Activated naive CD4-positive, alpha-beta T cell (primary cell): ENCODE measurements at regions not wholly inside any gene's neighbourhood (a gene's known extent, or its start where the extent isn't known, plus 50 kb on each side); places are given as distances from the start of the nearest gene placed in this dataset.

Experiments used
- DNase-seq, 4 experiments: peaks; one replicate each; lab custom pipeline; 2025; lab: John Stamatoyannopoulos, UW

DNA sequence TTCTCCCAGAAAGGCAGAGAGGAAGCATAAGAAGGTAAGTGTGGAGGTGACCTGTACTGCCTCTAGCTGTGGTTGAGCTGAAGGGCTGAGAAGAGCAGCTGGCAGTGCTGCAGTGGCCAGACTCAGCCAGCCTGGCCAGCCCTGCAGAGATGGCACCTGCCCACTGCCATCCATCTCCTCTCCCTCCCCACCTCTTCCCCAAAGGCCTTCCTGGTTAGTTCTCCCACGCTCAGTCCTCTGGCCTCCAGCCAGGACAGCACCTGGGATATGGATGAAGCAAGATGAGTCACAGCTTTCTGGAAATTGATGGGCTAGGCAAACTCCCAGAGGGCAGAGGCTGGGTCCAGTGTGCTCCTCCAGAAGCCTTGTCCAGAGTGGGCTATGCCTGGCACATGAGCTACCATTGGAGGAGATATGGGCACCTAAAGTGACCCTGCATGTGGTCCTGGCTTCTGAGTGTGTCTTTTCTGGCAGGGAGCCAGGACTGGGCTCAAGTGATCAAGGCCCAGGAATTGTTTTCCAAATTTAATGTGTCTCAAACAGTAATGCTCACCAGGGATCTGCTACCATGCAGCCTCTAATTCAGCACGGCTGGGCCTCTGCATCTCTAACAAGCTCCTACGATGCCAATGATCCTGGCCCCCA is 81.0 kb upstream of the CACUL1 start:
- DNase-seq = no peak

DNA sequence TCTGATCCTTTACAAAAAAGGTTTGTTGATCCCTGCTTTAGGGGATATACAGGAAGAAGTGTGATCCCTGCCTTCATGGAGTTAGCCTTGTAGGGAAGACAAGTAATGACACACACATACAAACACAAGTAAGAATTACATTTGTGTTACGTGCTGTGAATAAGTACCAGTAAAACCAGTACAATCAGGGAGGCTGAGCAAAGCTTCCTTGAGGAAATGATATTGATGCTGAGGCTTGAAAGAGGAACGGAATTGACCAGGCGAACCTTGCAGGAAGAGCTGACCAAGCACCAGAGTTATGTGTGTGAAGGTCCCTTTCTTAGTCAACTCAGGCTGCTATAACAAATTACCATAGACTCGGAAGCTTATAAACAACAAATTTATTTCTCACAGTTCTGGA is 83.6 kb upstream of the CACUL1 start:
- no peak for DNase-seq

DNA sequence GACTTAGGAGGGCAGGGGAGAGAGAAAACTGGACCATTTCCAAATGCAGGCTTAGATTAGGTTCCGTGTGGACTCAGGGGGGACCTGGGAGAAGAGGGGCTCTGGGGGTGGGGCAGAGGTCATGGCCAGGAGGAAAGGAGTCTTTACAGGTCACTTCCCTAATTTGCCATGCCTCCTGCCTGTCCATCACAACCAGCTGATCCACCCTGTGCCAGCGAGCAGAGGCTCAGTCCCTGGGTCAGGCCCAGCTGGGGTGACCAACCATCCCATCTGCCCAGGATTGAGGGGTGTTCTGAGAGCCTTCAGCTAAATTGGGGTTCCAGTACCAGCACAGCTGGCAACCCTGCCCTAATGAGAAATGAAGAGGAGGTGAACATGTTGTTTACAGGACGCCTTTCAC is 84.6 kb upstream of the CACUL1 start:
- DNase-seq = no peak

DNA sequence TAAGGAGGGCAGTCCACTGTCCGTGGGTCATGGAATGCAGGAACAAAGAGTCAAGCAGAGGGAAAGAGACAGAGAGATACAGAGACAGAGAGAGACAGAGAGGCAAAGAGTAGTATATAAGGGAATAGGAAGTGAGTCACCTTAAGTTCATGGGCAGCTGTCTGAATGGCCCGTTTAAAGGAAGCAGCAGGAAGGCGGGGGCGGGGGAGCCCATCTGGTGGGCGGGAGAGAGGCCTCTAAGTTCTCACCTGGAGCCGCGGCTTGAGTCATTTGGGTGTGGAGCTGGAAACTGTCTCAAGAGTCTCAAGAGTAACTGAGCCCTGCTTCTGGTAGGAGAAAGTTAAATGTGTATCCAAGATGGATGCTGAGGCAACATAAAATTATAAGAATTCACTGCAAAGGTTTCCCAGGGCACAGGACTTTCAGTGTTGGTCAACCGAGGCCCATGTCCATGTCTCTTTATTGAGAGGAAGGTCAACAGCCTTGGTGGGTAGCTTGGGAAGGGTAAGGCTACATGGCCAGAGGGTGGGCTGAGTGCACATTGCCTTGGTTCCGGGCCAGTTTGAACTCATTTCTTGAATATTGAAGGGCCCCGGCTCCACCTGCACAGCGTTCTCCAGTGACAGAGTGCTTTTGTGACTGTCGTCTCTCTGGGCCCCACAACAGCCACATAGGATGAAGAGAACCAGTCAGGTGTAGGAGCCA is 85.5 kb upstream of the CACUL1 start:
- DNase-seq = no peak

DNA sequence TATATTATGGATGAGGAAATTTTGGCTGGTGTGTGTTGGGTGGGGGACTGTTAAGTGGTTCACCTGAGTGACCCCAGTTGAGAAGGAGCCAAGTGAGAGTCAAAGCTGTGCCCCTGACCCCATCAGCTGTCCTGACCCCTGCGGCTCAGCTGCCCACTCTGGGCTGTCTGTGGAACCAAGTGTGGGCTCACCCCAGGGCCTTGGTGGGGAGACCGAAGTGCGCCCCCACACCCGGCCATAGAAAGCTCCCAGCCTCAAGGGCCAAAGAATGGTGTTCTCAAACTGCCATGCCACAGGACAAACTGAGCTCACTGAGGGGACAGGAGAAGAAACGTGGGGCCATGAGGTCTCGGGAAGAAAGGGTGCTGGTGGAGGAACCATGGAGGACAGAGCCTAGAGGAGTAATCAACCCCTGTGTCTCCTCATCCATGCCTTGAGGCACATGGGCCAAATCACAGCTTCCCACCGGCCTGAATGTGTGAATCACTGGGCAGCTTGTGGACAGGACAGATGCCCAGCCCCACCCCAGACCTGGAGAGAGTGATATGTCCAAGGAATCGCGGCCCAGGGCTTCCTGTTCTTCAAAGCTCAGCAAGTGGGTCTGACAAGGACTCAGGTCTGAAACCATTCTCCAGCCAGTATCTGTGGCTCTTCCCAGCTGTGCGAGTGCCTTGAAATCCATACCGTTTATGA is 86.2 kb upstream of the CACUL1 start:
- DNase-seq = no peak

DNA sequence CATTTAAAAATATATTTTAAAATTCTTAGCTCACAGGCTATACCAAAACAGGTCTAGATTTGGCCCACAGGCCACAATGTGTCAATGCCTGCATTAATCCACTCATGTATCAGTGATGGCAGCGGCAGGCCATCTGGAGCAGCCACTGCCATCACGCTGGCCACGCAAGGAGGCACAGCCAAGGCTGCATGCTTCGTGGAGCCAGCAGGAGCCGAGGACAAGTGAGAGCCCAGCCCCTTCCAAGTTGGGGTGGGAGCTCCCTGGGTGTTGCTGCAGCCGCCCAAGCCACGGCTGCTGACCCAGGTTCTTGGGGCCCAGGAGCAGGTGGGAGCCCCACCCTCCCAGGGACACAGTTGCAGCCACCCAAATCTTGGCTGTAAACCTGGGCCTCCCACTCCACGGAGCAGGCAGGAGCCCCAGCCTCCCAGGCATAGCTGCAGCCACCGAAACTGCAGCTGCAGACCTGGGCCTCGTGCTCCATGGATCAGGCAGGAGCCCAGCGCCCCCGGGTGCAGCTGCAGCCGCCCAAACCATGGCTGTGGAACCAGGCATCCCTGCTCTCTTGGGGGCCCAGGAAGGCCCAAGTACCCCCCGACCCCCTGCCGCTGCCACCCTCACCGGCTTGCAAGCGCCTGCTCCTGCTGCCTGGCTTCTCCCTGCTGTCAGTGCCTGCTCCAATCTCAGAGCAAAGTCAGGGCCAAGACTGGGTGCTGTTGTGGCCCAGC is 87.3 kb upstream of the CACUL1 start:
- no peak for DNase-seq

DNA sequence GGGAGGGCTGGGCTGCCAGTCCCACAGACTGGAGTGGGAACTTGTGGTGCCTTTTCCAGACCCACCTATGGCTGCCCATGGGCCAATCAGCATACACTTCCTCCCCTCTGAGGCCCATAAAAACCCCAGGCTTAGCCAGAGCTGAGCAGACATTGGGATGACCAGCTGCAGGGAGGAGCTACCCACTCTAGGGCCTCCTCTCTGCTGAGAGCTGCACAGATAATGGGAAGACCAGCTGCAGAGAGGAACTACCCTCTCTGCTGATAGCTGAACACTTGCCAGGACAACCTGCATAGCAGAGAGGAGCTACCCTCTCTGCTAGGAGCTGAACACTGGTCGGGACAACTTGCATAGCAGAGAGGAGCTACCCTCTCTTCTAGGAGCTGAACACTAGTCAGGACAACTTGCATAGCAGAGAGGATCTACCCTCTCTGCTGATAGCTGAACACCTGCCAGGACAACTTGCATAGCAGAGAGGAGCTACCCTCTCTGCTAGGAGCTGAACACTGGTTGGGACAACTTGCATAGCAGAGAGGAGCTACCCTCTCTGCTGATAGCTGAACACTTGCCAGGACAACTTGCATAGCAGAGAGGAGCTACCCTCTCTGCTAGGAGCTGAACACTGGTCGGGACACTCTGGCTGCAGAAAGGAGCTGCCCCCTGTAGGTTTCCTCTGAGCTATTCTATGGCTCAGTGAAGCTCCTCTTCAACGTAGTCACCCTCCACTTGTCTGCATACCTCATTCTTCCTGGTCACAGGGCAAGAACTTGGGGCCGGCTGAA is 88.3 kb upstream of the CACUL1 start:
- DNase-seq = no peak

DNA sequence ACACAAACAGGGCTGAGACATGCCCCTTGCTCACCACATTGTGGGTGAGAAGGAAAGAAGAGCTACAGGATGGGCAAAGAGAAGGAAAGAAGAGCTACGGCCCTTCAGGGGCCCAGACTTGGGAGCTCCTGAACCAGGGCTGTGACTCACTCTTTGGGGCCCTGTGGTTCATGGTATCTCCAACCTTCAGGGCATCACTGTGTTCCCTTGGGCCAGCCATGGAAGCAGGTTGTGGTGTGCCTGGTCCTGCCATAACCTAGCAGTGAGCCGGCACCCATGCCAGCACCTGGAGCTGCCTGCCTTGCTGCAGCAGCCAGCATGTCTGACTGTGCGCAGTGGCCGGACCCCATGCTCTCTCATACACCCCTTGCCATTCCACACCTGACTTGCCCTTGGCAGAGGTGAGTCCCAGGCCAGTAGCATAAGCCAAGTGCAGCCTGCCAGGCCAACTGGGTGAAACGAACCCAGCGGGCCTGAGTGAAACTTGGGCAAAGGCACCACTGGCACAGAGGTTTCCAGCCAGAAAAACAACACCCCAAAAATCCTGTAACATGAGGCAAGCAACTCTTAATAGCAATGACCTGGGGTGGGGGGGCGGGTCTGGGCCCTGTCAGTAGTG is 89.0 kb upstream of the CACUL1 start:
- no peak for DNase-seq

DNA sequence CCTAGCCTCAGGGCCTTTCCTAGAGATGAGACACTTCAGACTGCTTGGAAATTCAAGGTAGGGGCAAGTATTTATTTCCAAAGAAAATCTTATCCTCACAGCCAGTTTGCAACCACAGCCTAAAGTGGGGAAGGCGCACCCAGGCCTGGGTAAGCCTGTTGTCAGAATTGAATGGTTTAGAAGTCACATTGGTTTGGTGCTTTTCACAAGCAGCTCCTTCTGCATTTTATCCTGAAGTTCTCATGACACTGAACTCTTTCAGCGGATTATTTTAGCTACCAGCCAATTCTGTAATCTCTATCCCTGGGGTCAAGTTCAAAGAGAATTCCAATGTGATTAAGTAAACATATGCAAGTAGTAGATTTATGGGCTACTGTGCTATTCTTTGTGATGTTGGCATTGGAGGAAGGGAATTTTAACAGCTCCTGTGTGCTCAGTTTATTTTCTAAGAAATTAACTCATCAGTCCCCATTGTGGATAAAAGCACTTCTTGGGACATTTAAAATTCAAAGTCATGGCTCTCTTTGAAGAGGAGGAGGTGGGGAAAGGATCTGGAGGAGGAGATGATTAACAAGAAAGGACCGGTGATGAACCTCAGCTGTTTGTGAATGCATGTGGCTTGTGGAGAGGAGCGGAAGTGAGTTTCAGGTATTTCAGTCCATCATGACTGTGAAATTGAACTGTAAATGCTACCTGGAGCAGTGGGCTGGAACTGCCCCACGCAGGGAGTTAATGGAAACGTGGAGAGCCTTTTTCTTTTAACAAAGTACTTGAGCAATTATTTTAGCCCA is 90.2 kb upstream of the CACUL1 start:
- no peak for DNase-seq

DNA sequence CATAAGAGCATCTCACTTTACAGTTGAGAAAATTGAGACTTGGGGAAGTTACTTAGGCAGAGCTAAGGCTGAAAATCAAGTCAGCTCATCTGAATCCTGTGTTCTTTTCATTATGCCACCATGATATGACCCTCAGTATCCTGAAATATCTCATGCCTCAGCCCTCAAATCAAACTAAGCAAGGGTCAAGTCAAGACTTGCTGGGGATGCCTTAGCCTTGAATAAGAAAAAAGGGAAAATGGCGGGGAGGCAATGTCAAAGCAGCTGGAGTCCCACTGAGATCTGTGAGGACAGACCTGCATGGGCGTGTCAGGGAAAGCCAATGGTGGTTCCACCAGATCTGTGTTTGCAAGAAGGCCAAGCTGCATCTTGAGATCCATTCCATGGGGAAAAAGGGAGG is 91.0 kb upstream of the CACUL1 start:
- no peak for DNase-seq

DNA sequence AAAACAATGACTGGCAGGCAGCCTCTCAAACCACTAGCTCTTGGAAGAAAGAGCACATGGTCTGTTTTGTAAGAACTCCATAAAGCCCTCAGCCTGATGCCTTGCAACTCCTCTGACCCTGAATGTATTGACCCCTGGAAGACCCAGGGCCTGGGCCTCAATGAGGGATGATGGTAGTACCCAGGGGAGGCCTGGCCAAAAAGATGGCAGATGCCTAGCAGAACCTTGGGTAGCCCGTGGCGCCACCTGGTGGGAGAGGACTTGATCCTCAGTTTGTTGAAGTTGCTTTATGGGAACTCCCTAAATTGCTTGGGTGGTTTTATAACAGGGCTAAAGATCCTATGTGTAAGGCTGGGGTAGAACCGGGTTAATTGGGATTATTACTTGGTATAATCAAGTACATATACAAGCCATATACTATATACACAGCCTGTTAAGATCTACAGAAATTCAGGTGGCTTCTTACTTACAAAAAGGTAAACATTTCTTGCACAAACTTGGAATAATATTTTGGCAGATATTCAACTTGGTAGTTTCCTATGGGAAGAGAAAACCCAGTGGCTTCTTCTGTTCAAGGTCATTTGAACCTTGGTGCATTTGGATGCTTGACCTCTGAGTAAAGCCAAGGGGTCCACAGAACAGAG is 95.8 kb upstream of the CACUL1 start:
- peak; percentile 19 to 61 (median 44) for DNase-seq

DNA sequence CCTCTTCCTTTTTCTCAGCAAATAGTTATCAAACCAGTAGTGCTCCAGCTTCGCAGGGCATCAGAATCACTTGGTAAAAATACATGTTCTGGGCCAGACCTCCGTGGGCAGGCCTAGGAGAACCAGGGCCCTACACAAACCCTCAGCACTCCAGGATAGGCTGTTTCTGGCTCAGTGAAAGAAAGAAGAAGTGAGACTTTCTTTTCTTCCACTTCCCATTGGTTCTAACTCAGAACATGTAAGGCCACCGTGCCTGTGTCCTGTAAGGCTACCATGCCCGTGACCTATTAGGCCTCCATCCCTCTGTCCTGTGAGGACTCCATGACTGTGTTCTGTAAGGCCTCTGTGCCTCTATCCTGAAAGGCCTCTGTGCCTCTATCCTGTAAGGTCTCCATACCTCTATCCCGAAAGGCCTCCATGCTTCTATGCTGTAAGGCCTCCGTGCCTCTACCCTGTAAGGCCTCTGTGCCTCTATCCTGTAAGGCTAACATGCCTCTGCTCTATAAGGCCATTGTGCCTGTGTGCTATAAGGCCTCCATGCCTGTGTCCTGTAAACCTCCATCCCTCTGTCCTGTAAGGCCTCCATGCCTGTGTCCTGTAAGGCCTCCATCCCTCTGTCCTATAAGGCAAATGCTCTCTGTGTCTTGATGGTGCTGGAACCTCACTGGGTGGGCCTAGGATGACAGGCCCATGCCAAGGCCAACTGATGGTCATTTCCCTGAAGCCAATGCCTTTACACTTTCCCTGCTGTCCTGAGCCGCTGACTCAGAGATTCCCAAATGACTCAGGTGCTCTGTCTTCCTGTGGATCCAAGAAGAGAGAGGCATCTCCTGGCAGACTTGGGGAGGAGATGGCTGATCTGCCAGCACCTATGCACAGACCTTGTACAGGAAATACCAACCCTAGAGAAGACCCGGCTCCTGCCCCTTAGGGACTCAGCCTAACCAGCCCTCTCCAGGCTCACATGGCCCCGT is 96.6 kb upstream of the CACUL1 start:
- no peak for DNase-seq

DNA sequence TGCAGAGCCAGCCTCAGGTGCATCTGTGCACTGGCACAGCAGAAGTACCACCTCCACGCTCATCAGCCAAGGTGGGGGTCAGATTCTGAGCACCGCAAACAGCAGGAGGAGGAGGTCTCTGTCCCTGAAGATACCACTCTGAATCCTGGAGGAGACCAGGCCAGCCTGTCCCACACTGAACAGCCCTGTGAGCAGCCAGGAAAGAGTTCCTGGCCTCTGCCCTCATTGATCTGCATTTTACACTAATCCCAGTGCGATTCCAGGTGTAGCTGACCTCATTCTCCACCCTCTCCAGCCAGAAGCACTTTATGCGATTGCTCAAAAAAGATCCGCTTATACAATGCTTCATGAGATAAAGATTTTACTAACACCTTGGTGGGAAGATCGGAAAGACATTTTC is 99.1 kb upstream of the CACUL1 start:
- DNase-seq = no peak

DNA sequence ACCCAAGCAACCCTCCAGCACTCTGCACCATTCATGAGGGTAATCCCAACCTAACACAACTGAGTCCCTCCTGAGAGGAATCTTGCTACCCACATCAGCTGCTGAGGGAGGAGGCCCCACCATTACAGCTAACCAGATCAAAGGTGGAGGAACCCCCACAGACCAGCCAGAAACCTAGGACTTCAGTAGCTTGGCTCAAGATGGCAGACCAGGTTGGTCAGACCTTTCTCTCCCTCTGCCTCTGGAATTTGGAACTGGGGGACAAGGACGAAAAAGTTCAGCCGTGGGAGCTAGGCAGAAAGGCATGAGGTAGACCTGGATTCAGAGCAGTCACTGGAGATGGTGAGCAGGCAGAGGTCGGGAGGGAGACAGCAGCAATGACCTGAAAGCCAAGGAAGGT is 101.3 kb upstream of the CACUL1 start:
- DNase-seq = no peak

DNA sequence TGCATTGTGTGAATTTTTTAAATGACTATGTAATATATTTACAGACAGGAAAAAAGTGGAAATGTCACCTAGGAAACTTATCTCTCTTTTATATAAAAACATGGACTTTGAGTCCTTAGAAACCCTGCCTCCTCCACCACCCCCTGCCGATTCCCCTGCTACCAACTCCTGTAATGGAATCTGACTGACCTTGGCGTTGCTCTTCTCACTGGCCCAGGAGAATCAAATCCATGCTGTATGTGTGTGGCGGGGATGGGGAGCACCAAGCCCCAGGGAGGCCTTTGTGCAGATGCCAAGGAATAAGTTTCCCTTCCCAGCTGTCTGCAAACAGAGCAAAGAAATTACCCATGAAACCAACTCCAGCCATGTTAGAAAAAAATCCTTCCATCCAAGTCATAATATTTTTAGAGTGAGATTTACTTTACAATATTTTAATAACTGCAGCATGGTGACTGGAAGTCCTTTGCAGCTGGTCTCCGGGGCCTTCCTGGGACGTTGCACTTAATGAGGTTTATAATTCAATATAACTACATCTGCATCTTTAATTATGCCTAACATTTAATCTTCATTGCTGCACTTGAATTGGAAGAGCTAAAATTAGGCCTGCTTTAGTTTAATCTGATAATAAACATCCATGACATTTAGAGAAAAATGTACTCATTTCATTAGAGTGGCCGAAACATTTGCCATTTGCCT is 111.4 kb upstream of the CACUL1 start:
- no peak for DNase-seq

DNA sequence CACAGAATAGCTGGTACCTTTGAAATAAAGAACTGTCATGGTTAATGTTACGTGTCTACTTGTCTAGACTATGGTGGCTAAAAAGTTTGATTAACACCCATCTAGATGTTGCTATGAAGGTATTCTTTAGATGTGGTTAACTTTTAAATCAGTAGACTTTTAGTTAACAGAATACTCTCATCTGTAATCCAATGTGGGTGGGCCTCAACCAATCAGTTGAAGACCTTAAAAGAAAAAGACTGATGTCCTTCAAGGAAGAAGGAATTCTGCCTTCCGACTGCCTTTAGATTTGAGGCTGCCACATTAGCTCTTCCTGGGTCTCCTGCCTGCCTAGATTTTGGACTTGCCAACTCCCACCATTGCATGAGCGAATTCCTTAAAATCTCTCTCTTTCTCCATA is 113.0 kb upstream of the CACUL1 start:
- no peak for DNase-seq

DNA sequence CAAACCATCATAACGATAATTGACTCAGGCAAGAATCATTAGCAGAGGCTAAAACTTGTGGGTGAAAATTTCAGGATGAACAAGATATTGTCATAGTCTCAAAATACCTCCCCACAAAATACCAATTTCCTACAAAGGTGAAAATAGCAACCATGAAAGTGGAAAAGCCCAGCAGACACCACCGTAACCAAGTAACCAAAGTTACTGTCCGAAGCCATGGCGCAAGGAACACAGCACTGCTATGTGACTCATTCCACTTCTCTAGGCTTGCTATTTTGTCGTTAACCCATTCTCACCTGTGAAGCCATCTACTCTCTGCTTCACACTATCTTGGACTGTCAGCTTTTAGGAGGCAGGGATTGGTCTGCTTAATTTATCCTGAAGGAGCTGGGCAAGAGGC is 113.8 kb upstream of the CACUL1 start:
- DNase-seq = no peak

DNA sequence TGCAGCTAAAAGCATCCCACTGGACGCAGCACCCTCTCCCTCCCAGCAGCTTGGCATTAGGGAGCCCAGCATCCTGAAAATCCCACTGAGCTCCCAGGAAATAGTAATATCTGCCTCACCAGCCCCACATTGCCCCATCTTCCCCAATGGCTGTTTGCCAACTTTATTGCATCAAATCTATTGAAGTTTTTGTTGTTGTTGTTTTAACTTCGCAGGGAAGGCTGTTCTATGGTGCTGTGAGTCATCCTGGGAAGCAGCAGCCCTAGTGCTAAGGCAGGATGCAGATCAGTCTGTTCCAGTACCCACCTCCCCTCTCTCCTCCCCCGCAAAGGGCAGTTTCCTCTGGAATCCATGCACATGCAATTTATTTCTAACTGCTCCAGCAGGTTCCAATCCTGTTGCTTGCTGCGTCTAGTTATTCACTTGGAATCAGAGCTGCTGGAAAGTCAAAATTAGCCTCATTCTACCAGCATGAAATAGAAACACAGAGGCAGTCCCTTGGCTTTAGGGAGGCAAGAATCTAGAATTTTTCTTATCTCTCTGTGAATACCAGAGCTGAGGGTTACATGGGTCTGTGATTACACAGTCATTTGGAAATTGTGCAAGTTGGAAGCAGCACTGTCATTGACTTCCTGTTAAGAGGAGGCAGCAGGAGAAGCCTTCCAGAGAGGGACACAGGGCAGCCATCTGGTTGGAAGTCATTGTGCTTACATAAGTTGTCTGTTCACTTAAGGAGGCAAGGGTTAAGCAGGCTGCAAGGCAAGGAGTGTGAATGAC is 115.9 kb upstream of the CACUL1 start:
- DNase-seq = no peak
